Motor neuron (in vitro differentiated cells): ENCODE measurements at regions not wholly inside any gene's neighbourhood (a gene's known extent, or its start where the extent isn't known, plus 50 kb on each side); places are given as distances from the start of the nearest gene placed in this dataset.

Experiments used
- ATAC-seq, 8 experiments: fragments of 200-7000 bp; cut with Tn5 transposase; replicated peaks in 6 of 8; 2 replicates each; pipeline ENCODE4 v1.8.0; 2021; ENCODE audit warnings: mild to moderate bottlenecking in 8 of 8, moderate library complexity in 8 of 8
- H3K27ac ChIP-seq, 2 donors: fragments of 250-450 bp; sonication (Bioruptor Pico); 2 replicates each; pipeline ENCODE4 v1.9.0; 2021; ENCODE audit warnings: antibody characterized with exemption in 2 of 2, mild to moderate bottlenecking in 2 of 2, moderate library complexity in 1 of 2
- H3K4me1 ChIP-seq, 2 donors: fragments of 250-450 bp; sonication (Bioruptor Pico); replicated peaks in 1 of 2; 2 replicates each; pipeline ENCODE4 v1.6.1; 2021; ENCODE audit warnings: antibody characterized with exemption in 2 of 2, mild to moderate bottlenecking in 2 of 2, moderate library complexity in 1 of 2
- H3K4me3 ChIP-seq, 5 donors: fragments of 250-450 bp; sonication (Bioruptor Pico); 2 replicates each; pipeline ENCODE4 v1.9.0; 2021; ENCODE audit warnings: antibody characterized with exemption in 5 of 5, mild to moderate bottlenecking in 5 of 5, moderate library complexity in 4 of 5
- WGBS, 10 experiments: fragments of 450-650 bp; shearing (Covaris generic); methylation state at CpG; one replicate each; pipeline ENCODE4 v1.0.0; 2022; 5-methylcytosine and 5-hydroxymethylcytosine counted together
- in situ Hi-C, 9 experiments: fragments of 400-800 bp; cut with MboI; loops; one replicate each; pipeline ENCODE4 v1.15.0; 2021; ENCODE audit warnings: low sequenced_read_pairs in 9 of 9, low pct_unique_long_range_greater_than_20kb in 2 of 9; ENCODE audit not compliant: unreplicated experiment in 9 of 9

DNA sequence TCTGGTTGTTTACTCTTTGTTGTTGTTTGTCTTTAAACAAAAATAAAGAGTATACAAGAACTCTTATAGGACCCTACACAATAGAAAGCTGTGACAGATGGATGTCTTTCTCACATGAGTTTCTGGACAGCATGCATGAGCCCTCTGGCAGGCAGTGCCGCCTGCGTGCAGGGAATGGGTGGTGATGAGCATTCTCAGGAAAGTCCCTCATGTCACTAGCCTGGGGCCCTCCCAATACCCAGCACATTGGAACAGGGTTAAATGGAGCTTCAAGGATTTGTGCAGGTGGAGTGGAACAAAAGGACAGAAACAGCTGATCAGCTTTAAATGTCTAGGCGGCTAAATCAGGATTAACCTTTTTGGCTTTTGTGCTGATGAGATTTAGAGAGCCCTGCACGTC is 181.0 kb upstream of the CD180 start:
- ATAC-seq: peak in 5 of 8 experiments; percentile 42 to 50 (median 45)
- 17 to 100% (median 83%) methylated on average over 1 to 4 of the region's 4 CpGs for WGBS, 10 experiments
- Histone ChIP-seq H3K27ac (no peak overlapping the region), H3K4me3 (no peak overlapping the region), H3K4me1 (peaks cover 0 to 3% of the 10 kb centered on the region in 2 donors)
- in situ Hi-C loops: no loop called here

DNA sequence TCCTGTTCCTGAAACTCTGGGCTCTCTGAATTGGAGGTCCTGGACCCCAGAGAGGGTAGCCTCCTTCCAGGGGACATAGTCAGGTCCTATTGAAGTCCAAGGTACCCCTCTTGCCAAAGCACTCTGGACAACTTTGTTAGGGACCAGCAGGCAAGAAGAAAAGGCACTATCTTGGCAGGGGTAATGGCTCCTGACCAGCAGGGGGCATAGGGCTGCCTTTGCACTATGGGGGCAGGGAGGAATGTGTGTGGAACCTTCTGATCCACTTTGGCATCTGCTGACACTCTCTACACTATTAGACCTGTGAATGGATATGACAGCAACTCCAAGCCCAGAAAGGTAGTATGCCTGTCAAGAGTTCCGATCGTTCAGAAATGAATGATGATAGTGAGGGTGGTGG is 179.0 kb upstream of the CD180 start:
- 83 to 100% (median 92%) methylated on average over 2 of the region's 2 CpGs; no CpG with 5 or more reads in 7 of the 10 experiments for WGBS, 10 experiments

DNA sequence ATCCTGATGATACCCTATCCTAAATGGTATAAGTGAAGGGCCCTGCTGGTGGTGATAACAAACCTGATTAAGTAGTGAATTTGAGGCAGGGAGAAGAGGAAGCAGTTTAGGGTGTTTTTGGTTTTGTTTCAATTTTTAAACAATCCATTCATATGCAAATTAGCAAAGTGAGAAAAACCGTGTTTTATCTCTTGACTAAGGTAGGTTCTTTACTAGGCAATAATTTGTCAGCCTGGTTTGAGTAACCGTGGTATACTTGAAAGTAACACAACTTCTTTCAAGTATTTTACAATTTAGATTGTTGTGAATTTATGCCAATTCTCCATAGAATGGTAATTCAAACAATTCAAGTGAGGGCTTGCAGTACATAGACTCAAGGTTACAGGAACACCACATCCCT is 177.8 kb upstream of the CD180 start:
- in situ Hi-C loops: no loop called here
- 38 to 100% (median 61%) methylated on average over 1 to 2 of the region's 2 CpGs; no CpG with 5 or more reads in 1 of the 10 experiments for WGBS, 10 experiments
- ATAC-seq: no peak
- Histone ChIP-seq H3K4me3 (no peak overlapping the region), H3K4me1 (peaks cover 0 to 3% of the 10 kb centered on the region in 2 donors), H3K27ac (no peak overlapping the region)

More for the DNA sequence above, 179.0 kb upstream of the CD180 start:
- Histone ChIP-seq H3K27ac (no peak overlapping the region), H3K4me1 (peaks cover 0 to 3% of the 10 kb centered on the region in 2 donors), H3K4me3 (no peak overlapping the region)
- no peak for ATAC-seq
- in situ Hi-C loops: no loop called here

DNA sequence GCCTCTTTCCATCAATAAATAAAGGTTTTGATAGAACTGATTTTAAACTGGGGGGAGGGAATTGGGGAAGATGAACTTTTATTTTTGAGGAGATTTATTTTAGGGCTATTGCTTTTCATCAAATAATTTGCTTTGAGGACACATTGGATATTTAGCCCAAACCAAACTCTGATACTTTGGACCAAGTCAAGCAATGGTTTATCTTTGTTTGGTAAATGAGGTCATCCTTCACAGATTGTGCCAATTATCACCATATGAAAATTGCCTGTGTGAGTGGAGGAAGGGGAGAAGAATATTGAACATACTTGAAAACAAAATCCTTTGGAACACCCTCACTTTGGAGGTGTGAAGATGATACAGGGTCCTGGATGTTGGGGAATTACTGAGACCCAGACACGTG is 176.9 kb upstream of the CD180 start:
- Histone ChIP-seq H3K4me1 (peaks cover 0 to 3% of the 10 kb centered on the region in 2 donors), H3K4me3 (no peak overlapping the region), H3K27ac (no peak overlapping the region)
- in situ Hi-C loops: no loop called here
- 20 to 67% (median 50%) methylated on average over 1 of the region's 1 CpG; no CpG with 5 or more reads in 5 of the 10 experiments for WGBS, 10 experiments
- ATAC-seq: no peak

DNA sequence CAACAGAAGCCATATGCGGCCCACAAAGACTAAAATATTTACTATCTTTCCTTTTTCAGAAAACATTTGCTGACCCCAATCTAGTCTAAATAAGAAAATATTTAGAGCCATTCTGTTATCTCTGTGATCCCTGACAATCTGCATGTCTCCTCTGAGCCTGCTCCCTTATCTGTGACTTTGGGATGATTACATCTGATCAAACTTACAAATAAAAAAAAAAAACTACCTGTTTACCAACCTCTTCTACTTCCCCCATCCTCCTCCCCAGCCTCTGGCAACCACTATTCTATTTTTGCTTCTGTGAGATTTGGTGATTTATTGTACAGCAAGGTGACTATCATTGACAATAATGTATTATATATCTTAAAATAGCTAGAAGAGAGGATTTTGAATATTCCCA is 176.3 kb upstream of the CD180 start:
- H3K4me3 ChIP-seq: no peak overlapping the region
- H3K4me1 ChIP-seq: no peaks in the 10 kb centered on the region
- in situ Hi-C loops: no loop called here
- H3K27ac ChIP-seq: no peak overlapping the region
- 33 to 100% (median 87%) methylated on average over 1 of the region's 1 CpG for WGBS, 10 experiments
- no peak for ATAC-seq

DNA sequence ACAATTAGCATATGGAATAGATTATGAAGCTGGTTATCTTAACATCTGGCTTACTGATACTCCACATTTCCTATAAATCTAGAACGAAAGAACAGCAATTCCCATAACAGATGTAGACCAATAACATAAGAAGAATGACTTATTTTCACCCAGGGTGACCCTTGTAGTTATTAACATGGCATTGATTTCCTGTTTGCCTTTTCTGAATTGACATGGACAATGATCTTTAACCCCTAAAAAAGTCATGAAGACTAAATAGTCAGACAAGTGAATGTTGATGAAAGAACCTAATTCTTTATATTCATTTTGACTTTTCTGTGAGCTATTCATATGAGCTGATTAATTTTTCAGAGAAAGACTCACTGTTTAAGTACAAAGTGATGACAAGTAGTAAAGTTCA is 175.3 kb upstream of the CD180 start:
- 9 to 78% (median 70%) methylated on average over 1 of the region's 1 CpG; no CpG with 5 or more reads in 4 of the 10 experiments for WGBS, 10 experiments
- no peak for ATAC-seq
- in situ Hi-C loops: no loop called here

DNA sequence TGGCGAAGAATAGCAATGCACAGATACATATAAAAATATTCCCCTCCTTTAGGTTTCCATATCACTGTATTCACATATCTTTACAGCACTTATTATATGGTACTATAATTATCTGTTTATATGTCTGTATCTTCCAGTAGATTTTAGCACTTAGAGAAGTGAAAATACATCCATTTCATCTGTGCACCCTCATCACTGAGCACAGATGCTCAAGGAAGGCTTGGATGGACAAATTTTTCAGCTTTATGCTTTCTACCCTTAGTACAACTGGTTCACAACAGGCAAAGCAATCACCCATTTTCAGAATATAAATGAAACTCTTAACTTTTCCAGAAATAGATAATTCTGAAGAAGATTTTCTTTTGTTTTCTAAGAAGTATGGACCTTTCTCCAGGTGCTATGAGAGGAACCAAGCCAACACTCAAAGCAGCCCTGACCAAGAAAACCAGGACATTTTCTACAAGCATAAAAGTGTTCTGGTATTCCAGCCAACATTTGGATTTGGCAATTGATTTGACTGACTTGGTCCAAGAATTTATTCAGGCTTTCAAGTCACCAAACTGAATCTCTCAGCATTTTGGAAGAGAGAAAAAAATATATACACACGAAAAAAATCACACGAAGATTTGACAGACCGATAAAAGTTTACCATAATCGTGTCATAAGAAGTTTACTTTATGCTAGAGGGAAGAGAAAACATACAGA is 170.2 kb upstream of the CD180 start:
- WGBS, 10 experiments: 58 to 96% (median 81%) methylated on average over 4 to 5 of the region's 5 CpGs

More for the DNA sequence above, 175.3 kb upstream of the CD180 start:
- Histone ChIP-seq H3K27ac (no peak overlapping the region), H3K4me1 (no peaks in the 10 kb centered on the region), H3K4me3 (no peak overlapping the region)

DNA sequence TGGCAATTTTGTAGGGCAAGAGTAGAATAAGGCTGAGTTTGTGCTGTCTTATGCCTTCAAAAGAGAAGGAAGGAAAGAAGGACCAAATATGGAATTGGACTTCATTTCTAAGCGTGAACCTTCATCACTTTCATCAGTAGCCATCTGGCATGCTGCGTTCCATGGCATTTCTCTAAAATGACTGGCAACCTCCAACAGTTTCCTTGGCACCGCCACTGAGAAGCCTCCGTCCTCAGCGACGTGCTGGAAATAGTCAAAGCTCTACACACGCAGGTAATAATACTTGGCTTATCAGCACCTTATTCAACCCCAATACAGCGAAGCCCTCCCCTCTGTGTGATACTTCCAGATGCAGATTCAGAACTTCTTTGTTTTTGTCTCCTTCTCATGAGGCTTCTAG is 169.7 kb upstream of the CD180 start:
- H3K27ac ChIP-seq: no peak overlapping the region
- in situ Hi-C loops: no loop called here
- WGBS, 10 experiments: 72 to 100% (median 97%) methylated on average over 1 to 8 of the region's 8 CpGs; no CpG with 5 or more reads in 1 of the 10 experiments

More for the DNA sequence above, 170.2 kb upstream of the CD180 start:
- H3K4me1 ChIP-seq: no peaks in the 10 kb centered on the region
- no peak overlapping the region for H3K4me3 ChIP-seq
- ATAC-seq: no peak
- in situ Hi-C loops: no loop called here
- H3K27ac ChIP-seq: no peak overlapping the region

DNA sequence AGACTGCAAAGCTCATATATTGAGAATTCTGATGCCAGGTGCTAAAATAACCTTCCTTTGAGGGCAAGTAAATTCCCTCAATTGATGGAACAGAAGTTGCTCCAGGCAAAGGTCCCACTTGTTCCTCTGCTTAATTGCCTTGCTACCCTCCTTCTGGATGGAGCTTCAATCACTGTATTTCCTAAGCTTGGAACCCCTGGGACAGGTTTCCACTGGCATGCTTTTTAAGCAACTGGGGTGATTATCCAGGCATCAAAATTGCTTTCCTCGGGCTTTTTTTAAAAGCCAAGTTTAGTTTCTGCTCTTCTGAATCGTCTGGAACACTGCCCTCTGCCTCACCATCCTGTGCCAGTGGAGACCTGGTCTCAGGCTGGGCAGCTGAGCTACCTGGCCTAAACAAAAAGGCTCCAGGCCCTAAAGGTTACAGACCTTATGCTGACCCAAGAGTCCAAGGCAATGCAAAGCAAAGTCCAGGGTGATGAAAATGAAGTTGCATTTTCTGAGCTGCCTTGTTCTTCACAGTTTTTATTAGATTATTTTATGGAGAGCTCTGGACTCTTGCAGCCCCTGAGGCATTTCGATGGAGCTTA is 167.9 kb upstream of the CD180 start:
- WGBS, 10 experiments: 19 to 88% (median 75%) methylated on average over 1 to 3 of the region's 3 CpGs; no CpG with 5 or more reads in 2 of the 10 experiments
- no peak overlapping the region for H3K4me3 ChIP-seq
- in situ Hi-C loops: no loop called here
- H3K4me1 ChIP-seq: no peaks in the 10 kb centered on the region
- H3K27ac ChIP-seq: no peak overlapping the region
- ATAC-seq: no peak

More for the DNA sequence above, 169.7 kb upstream of the CD180 start:
- Histone ChIP-seq H3K4me3 (no peak overlapping the region), H3K4me1 (no peaks in the 10 kb centered on the region)
- ATAC-seq: no peak

DNA sequence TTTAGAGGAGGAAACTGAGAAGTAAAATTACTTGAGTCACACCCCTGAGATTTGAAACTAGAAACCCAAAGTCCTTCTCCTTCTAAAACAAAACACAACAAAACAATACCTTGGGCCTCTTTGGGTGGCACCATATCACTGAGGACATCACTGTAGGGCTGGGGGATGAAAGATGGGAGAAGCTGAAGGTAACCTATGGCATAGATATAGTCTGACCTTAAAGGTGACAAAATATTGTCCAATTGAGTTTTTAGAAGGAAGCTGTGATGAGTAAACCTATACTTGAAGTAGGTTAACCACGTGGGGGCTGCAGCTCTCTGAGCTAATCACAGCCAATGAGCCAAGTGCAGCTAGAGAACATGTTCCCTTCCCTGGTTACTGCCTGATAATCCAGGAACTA is 167.4 kb upstream of the CD180 start:
- in situ Hi-C loops: no loop called here
- Histone ChIP-seq H3K4me3 (no peak overlapping the region), H3K27ac (no peak overlapping the region), H3K4me1 (no peaks in the 10 kb centered on the region)
- ATAC-seq: no peak
- WGBS, 10 experiments: 67 to 90% (median 80%) methylated on average over 1 of the region's 1 CpG; no CpG with 5 or more reads in 7 of the 10 experiments

DNA sequence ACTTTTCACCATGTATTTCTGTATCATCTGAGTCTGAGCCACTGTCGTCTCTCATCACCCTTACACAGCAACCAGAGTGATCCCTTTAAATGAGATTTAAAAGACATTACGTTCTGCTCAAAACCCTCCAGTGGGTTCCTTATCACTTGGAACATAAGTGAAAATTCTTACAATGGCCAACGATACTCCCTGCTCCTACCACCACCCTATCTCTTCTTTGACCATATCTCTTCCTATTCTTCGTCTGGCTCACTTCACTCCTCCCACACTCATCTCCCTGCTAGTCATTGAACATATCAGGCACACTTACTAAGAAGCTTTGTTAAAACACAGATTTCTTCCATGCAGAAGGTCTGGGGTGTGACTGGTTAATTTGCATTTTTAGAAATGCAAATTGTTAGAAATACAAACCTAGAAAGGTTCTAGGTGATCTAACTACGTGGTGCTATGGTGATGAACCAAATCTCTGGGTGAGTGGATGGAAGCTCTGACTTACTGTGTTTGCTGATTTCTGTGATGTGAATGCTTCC is 166.6 kb upstream of the CD180 start:
- peak in 2 of 8 experiments; percentile 38 to 77 for ATAC-seq
- in situ Hi-C loops: no loop called here
- 60 to 100% (median 87%) methylated on average over 1 to 5 of the region's 5 CpGs; no CpG with 5 or more reads in 1 of the 10 experiments for WGBS, 10 experiments
- no peak overlapping the region for H3K4me3 ChIP-seq
- H3K27ac ChIP-seq: no peak overlapping the region
- no peaks in the 10 kb centered on the region for H3K4me1 ChIP-seq

DNA sequence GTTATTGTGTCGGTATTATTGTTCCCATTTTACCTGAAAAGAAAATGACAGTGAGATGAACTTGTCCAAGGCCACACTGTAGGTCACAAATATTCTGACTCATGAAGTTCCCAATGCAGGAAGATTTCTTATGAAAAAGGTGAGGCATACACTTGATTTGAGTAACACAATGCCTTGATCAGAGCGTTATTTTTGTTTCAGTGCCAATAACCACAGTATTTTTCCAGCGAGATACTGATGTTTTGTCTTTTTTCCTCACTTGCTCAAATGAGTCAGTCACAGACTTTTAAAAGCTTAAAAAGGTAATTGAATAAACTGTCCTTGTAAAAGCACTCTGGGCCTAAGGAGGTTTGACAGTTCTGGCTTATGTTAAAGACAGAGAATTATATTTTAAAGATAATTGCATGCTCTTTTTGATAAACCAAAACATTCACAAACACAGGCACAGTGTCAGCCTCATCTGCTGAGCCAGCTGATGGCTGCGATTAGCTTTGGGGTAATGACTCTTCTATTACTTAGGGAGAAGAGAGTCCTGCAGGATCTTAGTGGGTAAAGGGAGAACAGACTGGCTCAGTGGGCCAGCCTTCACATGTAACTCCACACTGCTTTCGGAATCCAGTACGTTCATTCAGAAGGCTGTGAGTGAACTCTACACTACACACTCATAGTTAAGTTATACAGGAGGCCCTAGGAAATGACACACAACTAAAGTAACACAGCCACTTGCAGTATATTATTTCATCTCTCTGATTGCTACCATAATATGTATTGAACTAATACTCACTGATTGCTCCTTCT is 165.5 kb upstream of the CD180 start:
- ATAC-seq: no peak
- no peak overlapping the region for H3K4me3 ChIP-seq

DNA sequence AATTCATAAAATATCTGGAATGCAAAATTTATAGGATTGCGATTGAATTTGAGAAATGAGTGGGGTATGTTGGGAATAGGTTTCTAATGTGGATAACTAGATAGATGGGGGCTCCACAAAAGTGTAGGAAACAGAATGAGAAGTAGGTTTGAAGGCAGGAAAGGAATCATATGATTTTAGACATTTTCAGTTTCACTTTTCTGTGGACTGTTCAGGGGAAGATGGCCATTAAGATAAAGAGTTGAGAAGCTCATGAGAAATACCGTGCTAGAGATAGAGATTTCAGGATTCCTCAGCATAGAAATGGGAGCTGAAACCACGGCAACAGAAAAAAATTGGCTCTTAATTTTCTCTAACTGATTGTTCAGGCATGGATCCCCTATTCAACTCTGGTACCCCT is 163.4 kb upstream of the CD180 start:
- Histone ChIP-seq H3K4me1 (peaks cover 0 to 1% of the 10 kb centered on the region in 2 donors), H3K4me3 (no peak overlapping the region), H3K27ac (no peak overlapping the region)
- no peak for ATAC-seq
- 75 to 100% (median 84%) methylated on average over 3 of the region's 3 CpGs; no CpG with 5 or more reads in 1 of the 10 experiments for WGBS, 10 experiments
- in situ Hi-C loops: no loop called here

More for the DNA sequence above, 165.5 kb upstream of the CD180 start:
- Histone ChIP-seq H3K27ac (no peak overlapping the region), H3K4me1 (no peaks in the 10 kb centered on the region)
- in situ Hi-C loops: no loop called here
- WGBS, 10 experiments: 46 to 100% (median 84%) methylated on average over 1 to 5 of the region's 6 CpGs; no CpG with 5 or more reads in 1 of the 10 experiments
